A204.1 (cell line): ENCODE measurements at regions not wholly inside any gene's neighbourhood (a gene's known extent, or its start where the extent isn't known, plus 50 kb on each side); places are given as distances from the start of the nearest gene placed in this dataset.

Source experiments
- FAIRE-seq: peaks from 2 replicates; lab custom pipeline; 2012; peaks lifted over from hg19 to GRCh38; lab: Jason Lieb, UNC

DNA sequence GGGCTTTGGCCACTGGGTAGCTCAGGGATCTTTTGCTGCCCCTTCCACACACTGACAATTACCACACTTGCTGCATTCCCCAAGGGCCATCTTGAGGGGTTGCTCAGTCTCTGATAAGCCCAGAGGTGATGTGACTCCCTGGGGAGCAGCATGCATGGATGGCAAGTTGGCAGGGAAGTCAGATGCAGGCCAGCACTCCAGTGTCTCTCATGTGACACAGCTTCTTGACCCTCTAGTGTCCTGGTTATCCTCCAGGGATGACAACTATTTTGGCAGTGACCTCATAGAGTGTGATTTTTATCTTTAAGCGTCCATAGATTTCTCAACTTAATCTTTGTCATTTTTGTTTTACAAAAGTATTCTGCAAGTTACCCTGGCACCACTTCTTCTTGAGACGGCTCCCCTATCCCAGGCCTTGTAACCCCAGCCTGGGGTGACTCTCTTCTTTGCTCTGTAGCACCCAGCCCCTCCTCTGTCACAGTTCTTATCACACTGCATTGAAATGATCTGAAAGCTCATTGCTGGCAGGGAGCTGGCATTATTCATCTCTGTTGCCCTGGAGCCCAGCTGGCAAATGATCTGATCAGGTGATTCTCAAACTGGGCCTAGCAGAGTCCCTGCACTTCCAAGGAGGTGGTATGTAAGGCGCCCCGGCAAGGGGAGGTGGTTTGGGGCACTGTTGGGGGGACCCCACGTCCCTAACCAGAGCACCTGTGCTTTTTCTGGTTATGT, 72.6 kb downstream of the TENT5C start:
- no peak for FAIRE-seq

GRCh38 chr1:117679299-117679698, 73.5 kb downstream of the TENT5C start:
- no peak for FAIRE-seq

DNA sequence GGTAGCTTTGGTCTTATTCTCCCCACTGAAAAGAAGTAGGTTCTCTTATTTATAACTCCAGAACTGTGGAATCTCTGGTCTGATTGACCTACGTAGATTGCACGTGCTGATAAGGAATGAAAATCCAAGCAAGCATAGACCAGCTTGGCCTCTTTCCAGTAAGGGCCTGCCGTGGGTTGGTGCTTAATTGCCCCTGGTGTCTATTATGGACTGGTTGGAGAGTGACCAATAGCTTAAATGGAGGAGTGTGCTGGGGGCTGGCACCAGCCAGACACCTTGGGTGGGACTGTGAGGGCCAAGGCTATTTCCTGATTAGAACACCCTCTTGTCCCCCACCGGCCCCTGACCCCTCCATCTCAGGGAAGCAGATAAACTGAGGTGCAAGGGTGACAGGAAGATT, 74.0 kb downstream of the TENT5C start:
- FAIRE-seq = no peak

- FAIRE-seq = no peak
Observed at GRCh38 chr1:117680316-117681002, 74.6 kb downstream of the TENT5C start.

DNA sequence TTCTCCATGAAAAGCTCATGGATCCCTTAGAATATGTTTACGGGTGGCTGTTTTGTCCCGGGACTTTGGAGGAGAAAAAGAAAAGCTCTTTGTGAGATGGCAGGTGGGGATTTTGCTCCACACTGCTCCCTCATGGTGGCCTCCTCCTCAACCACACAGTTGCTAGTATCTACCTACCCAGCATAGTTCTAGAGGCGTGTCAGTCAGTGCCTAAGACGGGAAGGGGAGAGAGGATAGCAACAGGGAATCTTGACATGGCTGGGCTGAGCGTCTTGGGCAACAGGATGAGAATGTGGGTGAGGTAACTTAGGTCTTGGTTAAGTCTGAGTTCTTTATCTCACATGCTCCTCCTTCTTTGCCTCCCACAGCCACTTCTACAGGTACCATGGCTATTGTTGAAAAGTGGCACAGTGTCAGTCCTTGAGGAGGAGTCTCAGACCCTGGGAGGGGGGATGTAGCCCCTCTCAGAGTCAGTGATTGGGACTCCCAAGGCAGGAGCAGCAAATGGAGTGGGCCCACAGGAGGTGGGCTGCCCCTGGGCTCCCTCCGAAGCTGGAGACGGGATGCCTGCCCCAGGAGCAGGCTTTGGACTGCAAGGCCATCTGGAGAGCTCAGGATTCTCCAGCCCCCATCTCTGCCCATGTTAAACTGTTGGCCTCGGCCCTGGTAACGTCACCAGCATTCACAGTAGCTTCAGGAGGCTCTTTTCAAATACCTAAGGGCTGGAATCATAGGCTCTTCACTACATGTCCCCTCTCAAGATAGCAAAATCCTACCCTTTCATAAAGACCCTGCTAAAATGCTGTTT, 75.4 kb downstream of the TENT5C start:
- no peak for FAIRE-seq

- no peak for FAIRE-seq
Observed at GRCh38 chr1:117681901-117682250, 76.0 kb downstream of the TENT5C start.

- FAIRE-seq = no peak
Observed at GRCh38 chr1:117682372-117682771, 76.5 kb downstream of the TENT5C start.

- FAIRE-seq = no peak
Observed at GRCh38 chr1:117683571-117684285, 77.9 kb downstream of the TENT5C start.

DNA sequence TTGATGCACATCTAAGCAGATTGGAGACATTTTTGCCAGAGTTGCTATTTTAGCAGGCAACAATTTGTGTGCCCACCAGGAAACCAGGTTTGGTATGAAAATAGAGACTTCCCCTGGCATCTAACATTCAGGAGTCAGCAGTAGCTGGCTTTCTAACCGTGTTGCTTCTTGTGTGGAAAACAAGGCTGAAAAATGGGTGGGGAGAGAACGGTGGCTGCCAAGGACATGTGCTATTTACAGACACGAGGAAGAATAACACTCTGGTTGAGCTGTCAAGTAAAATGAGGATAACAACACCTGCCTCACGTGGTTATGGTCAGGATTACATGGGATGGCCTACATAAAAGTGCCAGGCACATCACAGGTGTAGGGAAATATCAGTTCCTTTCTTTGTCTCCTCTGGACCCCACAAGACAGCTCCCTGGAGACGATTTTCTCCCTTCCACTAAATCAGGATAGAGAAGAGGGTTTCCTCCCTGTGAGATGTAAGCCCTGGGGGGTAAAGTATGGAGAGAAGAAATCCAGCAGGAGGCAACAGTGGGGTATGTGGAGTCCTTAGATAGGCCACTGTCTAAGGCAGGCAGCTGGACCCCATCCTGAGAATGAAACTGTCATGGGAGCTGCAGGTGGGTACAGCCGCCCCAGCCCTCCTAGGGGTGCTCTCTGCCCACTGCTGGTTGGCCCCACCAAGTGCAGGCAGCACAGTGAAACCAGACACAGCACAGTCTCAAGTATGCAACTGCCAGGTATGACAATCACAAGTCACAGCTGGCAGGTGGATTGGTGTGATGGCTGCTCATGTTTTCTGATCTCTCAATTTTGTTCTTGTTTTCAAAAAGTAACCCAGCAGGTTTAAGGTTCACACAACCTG, 80.3 kb downstream of the TENT5C start:
- FAIRE-seq = no peak

DNA sequence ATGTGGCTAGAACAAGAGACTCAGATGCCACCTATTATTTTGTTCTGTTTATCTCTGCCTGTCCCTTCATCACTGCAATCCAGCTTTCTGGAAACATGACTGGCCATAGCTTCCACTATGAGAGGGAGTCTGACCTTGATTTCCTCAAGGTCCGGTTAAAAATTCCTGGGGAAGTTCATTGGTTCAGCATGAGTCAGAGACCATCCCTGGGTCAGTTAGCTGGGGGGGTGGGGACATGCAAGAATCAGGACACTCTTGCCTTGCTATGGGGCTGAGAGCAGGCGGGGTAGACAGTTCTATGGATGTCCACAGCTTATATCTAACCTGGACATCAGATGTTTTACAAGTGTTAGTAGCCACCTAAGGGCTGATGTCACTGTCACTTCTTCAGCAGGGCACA, 81.1 kb downstream of the TENT5C start:
- no peak for FAIRE-seq

- FAIRE-seq = no peak
Observed at GRCh38 chr1:117689997-117690625, 84.3 kb downstream of the TENT5C start.

GRCh38 chr1:117691942-117692341, 86.1 kb downstream of the TENT5C start:
- FAIRE-seq = no peak

GRCh38 chr1:117694543-117694942, 88.7 kb downstream of the TENT5C start:
- FAIRE-seq = no peak

GRCh38 chr1:117695796-117696490, 90.1 kb downstream of the TENT5C start:
- no peak for FAIRE-seq

- FAIRE-seq = no peak
Observed at GRCh38 chr1:117696561-117696960, 90.7 kb downstream of the TENT5C start.

DNA sequence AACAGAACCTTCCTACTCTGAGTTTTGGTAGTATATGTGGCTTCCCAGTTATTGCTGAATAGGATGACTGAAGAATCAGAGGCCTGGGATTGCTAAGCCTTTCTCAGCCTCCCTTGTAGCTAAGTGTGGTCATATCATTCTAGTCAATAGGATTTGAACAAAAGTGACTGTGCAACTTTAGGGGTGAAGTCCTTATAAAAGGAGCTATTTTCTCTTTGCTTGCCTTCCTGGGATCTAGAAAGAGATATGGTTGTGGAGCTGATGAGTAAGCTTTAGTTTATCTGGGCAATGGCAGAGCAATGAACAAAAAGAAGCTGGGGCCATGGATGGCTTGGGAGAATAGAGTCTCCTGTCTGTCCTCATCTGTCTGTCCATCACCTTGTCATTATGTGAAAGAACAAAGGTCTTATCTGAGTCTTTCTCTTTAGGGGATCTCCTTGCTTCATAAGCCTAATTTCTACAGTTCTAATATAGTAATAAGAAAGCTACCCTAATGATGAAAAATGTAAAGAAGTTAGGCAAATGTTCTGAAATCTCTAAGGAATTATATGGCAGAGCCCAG, 91.5 kb downstream of the TENT5C start:
- no peak for FAIRE-seq

- no peak for FAIRE-seq
Observed at GRCh38 chr1:117698398-117699160, 92.7 kb downstream of the TENT5C start.

- FAIRE-seq = no peak
Observed at GRCh38 chr1:117699953-117700352, 94.1 kb downstream of the TENT5C start.

DNA sequence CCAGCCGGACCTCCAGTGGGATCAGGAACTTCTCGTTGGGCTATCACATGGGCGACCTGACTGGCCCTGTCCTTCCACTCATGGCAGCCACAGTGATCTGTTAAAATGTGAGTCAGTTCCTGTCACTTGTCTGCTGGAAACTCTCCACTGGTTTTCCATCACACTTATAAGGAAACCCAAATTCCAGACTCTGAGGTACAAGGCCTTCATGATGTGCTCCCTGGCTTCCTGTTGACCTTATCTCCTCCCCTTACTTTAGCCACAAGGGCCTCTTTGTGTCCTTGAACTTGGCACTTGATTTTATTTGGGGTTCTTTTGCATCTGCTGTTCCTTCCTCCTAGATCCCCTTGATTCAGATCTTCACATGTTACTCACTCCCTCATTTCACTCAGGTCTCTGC, 96.8 kb downstream of the TENT5C start:
- no peak for FAIRE-seq
